GM08714 (cell line): ENCODE measurements at regions not wholly inside any gene's neighbourhood (a gene's known extent, or its start where the extent isn't known, plus 50 kb on each side); places are given as distances from the start of the nearest gene placed in this dataset.

Experiments
- H3K4me3 ChIP-seq: fragments of 200-500 bp; sonication (Bioruptor generic); 2 replicates; pipeline ENCODE4 v1.5.1; 2014; ENCODE audit warnings: mild to moderate bottlenecking, low read length, inconsistent platforms
- ZNF274 ChIP-seq: IDR thresholded peaks from 2 replicates; pipeline ENCODE4 v1.6.1; 2012; ENCODE audit warnings: mild to moderate bottlenecking, low read depth, low read length

DNA sequence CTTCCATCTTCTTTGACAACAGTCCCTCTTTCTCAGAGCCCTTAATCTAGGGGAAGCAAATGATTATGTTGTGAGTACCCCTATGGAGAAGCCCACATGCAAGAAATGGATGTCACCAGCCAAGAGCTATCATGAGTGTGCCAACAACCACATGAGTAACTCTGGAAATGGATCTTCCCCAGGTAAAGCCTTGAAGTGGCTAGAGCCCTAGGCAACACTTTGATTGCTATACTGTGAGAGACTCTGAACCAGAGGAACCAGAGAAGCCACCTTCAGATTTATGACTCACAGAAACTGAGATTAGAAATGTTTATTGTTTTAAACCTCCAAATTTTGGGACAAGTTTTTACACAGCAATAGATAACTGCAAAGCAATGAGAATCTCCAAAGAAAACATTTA, 60.9 kb upstream of the COL1A2 start:
- H3K4me3 ChIP-seq: no peak overlapping the region
- no peak for TF ChIP-seq ZNF274

DNA sequence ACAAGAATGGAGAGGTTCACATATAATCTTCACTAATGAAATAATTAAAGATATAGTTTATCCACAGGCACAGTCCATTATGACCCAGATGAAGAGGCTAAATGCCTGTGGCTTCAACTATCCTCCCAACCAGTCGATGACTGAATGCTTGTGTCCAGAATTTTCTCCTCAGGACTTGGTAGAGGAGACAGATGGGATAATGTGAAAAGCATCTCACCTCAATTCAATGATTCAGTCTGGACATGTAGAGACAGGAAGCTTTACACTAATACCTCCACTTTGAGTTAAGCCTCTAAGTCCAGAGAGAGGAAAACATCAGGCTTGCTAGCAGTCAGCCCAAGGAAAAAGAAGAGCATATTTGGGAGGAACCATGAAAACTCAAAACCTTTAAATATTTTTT, 59.1 kb upstream of the COL1A2 start:
- no peak for TF ChIP-seq ZNF274

GRCh38 chr7:94336009-94336408, 58.7 kb upstream of the COL1A2 start:
- no peak overlapping the region for H3K4me3 ChIP-seq
- TF ChIP-seq ZNF274: no peak

More for the DNA sequence above, 59.1 kb upstream of the COL1A2 start:
- no peak overlapping the region for H3K4me3 ChIP-seq

DNA sequence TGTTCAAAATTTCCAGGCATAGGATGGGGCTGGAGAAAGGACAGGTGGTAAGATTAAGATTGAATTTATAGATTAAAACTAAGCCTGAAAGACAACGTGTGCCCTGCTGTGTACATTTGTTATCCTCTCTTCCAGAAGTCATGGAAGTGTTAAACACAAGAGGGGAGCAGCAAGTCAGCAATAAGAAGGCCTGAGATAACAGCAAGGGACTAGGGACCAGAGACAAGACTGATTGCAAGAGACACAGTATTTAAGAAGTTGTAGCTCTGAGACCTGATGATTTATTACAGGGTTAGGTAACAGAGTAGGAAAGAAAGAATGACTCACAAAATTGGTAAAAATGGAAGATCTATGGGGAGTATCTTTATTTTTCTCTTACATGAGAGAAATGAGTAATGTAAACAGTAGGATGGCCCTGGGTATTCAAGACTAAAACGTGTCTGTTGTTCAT, 55.7 kb upstream of the COL1A2 start:
- no peak for TF ChIP-seq ZNF274
- H3K4me3 ChIP-seq: no peak overlapping the region

GRCh38 chr7:94344826-94345225, 49.9 kb upstream of the COL1A2 start:
- no peak overlapping the region for H3K4me3 ChIP-seq
- no peak for TF ChIP-seq ZNF274
